ENCODE measurements at regions not wholly inside any gene's neighbourhood (a gene's known extent, or its start where the extent isn't known, plus 50 kb on each side); places are given as distances from the start of the nearest gene placed in this dataset.

DNA sequence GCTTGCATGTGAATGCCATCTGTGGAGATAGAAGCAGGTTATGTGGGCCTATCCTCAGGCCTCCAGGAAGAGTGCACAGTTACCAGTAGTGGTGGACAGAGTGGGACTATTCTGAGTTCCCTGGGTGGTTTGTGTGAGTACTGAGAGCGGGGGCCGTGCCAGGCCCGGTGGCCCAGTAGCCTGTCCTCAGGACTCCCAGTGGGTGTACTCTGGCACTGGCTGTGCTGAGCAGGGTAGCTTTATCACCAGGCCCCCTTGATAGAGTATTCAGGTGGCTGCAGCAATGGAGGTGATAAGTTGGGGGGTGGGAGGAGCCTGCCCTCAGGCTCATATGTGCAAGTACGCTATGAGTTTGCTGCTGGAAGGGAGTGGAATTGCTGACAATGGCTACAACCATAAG lies 979.0 kb upstream of the PIK3C3 start:
- TF ChIP-seq BRCA1 (IDR thresholded peaks at IDR 0.05; ENCODE audit: low read depth, low read length) (no peak), NR2C2 (IDR thresholded peaks at IDR 0.05; ENCODE audit: borderline replicate concordance, control insufficient read depth, insufficient read length, low read depth) (no peak), EED (IDR thresholded peaks at IDR 0.05; ENCODE audit: low read depth) (no peak), POLR2A (IDR thresholded peaks at IDR 0.05; ENCODE audit: low read depth, low read length) (no peak), POLR2AphosphoS5 (IDR thresholded peaks at IDR 0.05; ENCODE audit: low read length) (no peak), NFYB (IDR thresholded peaks at IDR 0.05; ENCODE audit: insufficient read depth, low read depth, low read length) (no peak), EZH2 (IDR thresholded peaks at IDR 0.05; ENCODE audit: borderline replicate concordance, control insufficient read depth, low read depth, low read length) (no peak), RFX5 (IDR thresholded peaks at IDR 0.05; ENCODE audit: low read depth, low read length) (no peak)
- TF ChIP-seq, protein P1, sequence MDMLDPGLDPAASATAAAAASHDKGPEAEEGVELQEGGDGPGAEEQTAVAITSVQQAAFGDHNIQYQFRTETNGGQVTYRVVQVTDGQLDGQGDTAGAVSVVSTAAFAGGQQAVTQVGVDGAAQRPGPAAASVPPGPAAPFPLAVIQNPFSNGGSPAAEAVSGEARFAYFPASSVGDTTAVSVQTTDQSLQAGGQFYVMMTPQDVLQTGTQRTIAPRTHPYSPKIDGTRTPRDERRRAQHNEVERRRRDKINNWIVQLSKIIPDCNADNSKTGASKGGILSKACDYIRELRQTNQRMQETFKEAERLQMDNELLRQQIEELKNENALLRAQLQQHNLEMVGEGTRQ (IDR thresholded peaks at IDR 0.05; ENCODE audit: borderline replicate concordance, low read depth, low read length) = no peak
- TF ChIP-seq, protein P2, sequence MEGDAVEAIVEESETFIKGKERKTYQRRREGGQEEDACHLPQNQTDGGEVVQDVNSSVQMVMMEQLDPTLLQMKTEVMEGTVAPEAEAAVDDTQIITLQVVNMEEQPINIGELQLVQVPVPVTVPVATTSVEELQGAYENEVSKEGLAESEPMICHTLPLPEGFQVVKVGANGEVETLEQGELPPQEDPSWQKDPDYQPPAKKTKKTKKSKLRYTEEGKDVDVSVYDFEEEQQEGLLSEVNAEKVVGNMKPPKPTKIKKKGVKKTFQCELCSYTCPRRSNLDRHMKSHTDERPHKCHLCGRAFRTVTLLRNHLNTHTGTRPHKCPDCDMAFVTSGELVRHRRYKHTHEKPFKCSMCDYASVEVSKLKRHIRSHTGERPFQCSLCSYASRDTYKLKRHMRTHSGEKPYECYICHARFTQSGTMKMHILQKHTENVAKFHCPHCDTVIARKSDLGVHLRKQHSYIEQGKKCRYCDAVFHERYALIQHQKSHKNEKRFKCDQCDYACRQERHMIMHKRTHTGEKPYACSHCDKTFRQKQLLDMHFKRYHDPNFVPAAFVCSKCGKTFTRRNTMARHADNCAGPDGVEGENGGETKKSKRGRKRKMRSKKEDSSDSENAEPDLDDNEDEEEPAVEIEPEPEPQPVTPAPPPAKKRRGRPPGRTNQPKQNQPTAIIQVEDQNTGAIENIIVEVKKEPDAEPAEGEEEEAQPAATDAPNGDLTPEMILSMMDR (IDR thresholded peaks at IDR 0.05 in 2 of 3, conservative IDR thresholded peaks at IDR 0.05 in 1 of 3; ENCODE audit: control insufficient read depth in 2 of 3, extremely low read depth in 1 of 3, insufficient read depth in 1 of 3, low read depth in 3 of 3, low read length in 3 of 3) = no peak

Measured in GM12878 (cell line).